GM21717 (cell line): ENCODE measurements at regions not wholly inside any gene's neighbourhood (a gene's known extent, or its start where the extent isn't known, plus 50 kb on each side); places are given as distances from the start of the nearest gene placed in this dataset.

Source experiments
- ATAC-seq: cut with Tn5 transposase; IDR thresholded peaks from one replicate; pipeline ENCODE4 v1.9.1; 2021; ENCODE audit warnings: mild to moderate bottlenecking, moderate library complexity; ENCODE audit not compliant: unreplicated experiment

DNA sequence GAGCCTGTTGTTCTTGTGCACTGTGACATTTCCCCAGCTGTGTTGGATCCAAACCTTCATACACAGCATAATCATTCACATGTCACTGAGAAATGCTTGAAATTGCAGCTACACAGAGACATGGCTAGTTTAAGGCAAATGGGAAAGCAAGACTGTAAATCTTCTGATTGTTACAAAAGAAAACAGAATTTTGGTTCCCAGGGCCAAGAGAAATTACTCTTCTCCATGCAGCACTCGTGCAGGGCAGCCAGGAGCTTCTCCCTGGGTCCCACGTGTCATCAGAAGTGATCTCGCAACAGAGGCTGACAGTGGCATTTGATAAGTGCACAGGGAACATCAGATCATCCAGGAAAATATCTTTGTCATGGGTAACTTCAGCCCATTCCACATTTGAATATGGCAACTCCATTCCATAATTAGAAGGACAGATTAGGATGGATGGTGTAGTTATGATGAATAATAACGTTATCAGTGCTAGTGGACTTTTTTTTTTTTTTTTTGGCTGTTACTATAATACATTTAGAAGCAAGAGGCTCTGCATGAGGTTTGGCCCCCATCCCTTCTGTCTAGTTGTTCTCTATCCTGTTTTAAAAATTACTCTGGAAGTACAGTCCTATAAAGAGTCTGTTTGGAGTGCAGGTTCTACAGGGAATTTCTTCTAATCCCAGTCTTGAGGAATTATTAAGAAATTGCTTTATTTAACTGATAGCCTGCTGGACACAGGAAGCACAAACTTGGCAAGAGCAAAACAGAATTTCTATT is 571.0 kb upstream of the NOX3 start:
- no peak for ATAC-seq

DNA sequence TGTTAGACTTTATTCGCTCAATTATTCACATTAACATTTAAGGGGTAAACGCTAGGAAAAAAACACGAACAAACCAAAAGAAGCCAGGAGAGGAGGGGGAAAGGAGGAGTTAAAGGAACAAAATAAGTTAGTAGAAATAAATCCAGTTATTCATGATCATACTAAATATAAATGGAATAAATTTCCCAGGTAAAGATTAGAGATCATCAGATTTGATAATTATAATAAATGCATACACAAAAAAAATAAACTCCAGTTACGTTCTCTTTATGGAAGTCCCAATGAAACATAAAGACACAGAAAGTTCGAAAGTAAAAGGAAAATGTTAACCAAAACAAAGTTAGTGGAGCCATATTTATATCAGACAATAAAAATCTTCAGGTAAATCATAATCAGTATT is 568.7 kb upstream of the NOX3 start:
- no peak for ATAC-seq

GRCh38 chr6:156021746-156022396 is 566.2 kb upstream of the NOX3 start:
- ATAC-seq = no peak

- ATAC-seq = no peak
Observed at GRCh38 chr6:156017838-156018237, 562.2 kb upstream of the NOX3 start.

- no peak for ATAC-seq
Observed at GRCh38 chr6:156016186-156016976, 560.7 kb upstream of the NOX3 start.

- no peak for ATAC-seq
Observed at GRCh38 chr6:156013155-156013554, 557.5 kb upstream of the NOX3 start.

GRCh38 chr6:156009656-156010055 is 554.0 kb upstream of the NOX3 start:
- no peak for ATAC-seq

- no peak for ATAC-seq
Observed at GRCh38 chr6:156004796-156005195, 549.2 kb upstream of the NOX3 start.

DNA sequence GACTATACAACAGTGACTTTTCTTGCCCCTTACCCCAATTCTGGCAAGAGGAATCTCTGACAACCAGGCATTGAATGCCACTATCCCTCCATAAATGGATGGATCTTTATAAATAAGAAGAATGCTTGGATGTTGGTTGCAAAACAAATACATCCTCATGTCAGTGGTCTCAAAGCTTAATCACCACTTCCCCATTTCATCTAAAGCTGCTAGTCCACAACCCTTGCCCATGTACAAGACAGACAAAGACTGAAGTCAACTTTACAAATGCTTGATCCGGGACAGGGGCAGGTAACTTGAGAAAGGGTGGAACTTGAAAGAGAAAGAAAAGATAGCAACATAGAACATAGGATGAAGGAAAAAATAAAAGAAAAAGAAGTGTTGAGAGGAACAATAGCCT is 540.5 kb upstream of the NOX3 start:
- no peak for ATAC-seq

- ATAC-seq = no peak
Observed at GRCh38 chr6:155995281-155995680, 539.6 kb upstream of the NOX3 start.

DNA sequence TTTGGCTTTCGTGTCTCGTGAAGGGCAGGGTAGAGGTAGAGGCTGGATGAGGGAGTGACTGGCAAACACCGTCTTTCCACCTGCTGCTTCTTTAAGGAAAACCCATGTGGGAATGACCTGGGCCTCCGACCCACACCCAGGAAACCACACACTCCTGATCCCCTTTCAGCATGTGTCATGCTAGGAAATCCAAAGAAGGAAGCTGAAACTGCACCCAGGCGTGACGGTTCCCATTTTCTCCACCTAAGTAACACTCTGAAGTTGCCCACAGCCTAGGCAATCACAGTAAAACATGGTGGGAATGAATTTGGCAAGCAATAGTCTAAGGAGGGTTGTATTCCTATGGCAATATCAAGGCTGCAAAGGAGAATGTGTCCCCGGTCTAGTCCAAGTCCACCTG is 538.4 kb upstream of the NOX3 start:
- no peak for ATAC-seq

DNA sequence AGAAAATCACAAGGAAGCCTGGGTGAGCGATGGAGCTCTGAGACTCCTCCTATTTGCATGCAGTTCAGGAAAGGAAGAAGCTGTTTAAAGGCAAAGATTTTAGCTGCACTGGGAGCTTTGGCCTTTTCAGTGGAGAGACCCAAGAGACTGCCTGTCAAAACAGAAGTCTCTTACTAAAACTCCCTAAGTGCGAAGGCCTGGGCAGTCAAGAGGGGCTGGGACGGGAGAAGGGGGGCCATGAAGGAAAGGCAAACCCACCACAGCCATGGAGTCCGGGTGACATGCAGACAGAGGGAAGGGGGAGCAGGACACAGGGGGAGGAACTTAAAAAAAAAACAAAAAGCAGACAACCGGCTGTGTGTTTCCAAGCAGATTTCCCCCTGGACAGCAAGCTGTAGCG is 537.6 kb upstream of the NOX3 start:
- no peak for ATAC-seq

DNA sequence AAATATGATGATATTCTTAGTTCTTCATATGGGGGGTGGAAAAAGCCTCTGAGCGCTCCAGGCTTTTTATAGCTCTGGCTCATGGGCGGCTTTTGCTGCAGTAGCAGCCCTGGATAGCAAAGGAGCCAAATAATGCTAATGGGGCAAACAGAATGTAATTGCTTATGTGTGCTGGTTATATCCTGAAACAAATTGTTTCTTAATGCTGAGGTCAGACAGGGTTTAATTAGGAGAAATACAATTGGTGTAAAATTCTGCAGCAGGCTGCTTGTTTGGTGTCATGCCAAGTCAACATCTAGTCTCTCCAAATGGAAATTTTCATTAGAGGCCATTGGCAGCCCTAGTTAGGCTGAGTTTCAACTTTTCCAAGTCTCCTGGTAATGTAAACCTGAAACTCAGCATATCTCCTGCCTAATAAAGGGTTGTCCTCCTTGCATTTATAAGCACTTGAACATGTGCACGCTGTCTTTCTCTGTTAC is 530.1 kb upstream of the NOX3 start:
- ATAC-seq = no peak

DNA sequence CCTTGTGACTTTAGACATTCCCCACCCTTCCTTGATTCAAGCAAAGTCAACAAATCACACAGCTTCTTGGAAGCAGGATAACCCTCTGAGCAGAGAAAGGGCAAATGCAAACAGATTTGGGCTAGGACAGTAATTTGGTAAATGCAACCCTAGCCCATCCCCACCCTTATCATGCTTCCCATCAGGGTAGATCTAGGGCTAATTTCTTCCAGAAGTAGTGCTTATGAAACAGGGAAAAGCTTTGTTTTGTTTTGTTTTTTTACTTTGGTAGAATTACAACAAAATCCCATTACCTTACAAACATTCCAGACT is 525.1 kb upstream of the NOX3 start:
- ATAC-seq = no peak

GRCh38 chr6:155980014-155980767 is 524.6 kb upstream of the NOX3 start:
- no peak for ATAC-seq

- ATAC-seq = no peak
Observed at GRCh38 chr6:155975506-155975905, 519.9 kb upstream of the NOX3 start.

- no peak for ATAC-seq
Observed at GRCh38 chr6:155974811-155975323, 519.2 kb upstream of the NOX3 start.

- ATAC-seq = no peak
Observed at GRCh38 chr6:155974359-155974758, 518.7 kb upstream of the NOX3 start.

DNA sequence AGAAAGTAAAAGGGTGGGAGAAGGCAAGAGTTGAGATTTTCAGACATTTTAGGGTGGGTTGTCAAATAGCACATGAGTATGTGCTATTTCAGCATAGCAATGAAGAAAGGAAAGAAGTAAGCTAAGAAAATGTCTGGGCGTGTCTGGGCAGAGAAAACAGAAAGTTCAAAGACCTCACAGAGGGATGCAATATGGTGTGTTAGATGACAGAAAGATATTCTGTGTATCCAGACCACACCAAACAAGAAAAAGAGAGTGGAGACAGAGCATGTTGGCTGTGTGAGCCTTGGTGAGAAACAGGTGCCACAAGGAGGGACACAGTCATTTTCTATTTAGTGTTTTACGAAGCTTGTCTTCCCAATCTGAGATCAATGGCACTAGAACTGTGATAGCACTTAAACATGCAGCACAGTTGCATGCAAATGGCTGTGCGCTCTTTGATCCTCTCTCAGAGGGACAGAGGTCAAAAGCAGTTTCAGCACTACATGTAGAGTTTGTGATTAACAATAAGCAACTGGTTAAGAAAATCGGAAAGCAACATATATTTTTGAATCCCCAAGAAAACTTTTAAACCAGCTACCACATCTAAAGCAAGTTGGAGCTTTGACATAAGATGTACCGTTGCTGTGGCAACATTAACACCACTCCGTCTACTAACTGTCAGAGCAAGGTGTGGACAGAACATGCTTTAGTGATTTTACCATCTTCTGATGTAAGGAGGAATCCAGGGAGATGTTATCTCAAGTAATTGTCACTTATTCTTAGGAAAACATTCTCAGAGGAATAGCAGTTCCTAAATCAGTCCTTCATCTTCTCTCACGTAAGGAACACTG is 515.5 kb upstream of the NOX3 start:
- ATAC-seq = no peak

- ATAC-seq = no peak
Observed at GRCh38 chr6:155970472-155970871, 514.8 kb upstream of the NOX3 start.
